ENCODE measurements at regions not wholly inside any gene's neighbourhood (a gene's known extent, or its start where the extent isn't known, plus 50 kb on each side); places are given as distances from the start of the nearest gene placed in this dataset.

DNA sequence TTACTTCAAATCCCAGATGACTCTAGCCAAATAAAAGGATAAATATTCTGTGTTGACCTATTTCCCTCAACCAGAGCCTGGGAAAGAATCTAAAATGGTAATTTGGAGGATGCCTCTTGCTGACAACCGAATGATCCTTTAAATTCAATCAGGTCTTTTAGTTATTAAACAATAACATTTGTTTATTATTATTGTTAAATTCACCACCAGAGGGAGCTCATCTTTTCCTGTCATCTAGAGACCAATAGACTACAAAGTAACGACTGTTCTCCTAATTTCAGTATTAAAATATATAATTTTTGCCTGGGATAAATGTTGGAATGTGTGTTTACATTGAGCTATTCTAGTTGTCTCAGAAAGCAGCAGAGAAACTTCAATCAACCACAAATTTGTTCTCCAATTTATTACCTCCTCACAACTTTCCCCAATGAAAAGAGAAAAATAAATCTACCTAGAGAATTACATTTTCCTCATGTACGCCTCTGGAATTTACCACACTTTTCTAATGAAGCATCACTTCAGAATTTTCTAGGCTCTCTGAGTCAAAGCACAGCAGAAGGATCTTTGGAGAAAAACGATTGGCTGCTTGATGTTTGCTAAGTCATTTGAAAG lies 142.7 kb downstream of the SCG2 start:
- H3K4me3 Mint-ChIP-seq: no peak overlapping the region
- H3K27me3 Mint-ChIP-seq (ENCODE audit: insufficient read depth): peaks cover 2% of the 10 kb centered on the region; the same call in 1 of the 2 replicates
- peaks cover 26% of the 10 kb centered on the region for H3K9me3 Mint-ChIP-seq
- no peak overlapping the region for H3K27ac Mint-ChIP-seq
- H3K4me1 Mint-ChIP-seq (ENCODE audit: low read depth): peaks cover 45% of the 10 kb centered on the region
- DNase-seq: peak; percentile 28
- H3K36me3 Mint-ChIP-seq (ENCODE audit: low read depth): peaks cover 23% of the 10 kb centered on the region
- TF ChIP-seq, protein P1, sequence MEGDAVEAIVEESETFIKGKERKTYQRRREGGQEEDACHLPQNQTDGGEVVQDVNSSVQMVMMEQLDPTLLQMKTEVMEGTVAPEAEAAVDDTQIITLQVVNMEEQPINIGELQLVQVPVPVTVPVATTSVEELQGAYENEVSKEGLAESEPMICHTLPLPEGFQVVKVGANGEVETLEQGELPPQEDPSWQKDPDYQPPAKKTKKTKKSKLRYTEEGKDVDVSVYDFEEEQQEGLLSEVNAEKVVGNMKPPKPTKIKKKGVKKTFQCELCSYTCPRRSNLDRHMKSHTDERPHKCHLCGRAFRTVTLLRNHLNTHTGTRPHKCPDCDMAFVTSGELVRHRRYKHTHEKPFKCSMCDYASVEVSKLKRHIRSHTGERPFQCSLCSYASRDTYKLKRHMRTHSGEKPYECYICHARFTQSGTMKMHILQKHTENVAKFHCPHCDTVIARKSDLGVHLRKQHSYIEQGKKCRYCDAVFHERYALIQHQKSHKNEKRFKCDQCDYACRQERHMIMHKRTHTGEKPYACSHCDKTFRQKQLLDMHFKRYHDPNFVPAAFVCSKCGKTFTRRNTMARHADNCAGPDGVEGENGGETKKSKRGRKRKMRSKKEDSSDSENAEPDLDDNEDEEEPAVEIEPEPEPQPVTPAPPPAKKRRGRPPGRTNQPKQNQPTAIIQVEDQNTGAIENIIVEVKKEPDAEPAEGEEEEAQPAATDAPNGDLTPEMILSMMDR (IDR thresholded peaks at IDR 0.05): peak; percentile 86

DNA sequence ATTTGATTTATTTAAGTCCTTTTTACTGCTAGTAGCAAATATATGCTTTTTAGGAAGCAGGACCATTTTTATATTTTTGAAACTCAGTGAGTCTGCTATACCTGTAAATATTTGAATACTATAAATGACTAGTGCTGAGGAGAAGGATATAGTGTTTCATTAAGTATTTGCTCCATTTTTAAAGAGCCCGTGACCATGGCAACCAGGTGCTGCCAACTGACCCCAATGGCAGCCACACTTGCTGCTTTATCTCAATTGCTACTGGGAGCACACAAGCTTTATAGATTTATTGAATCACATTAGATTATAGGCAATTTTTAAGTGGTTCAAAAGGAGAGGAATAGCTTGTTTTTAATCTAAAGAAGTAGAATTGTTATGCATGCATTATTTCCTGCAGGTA lies 142.0 kb downstream of the SCG2 start:
- TF ChIP-seq, protein P1 (IDR thresholded peaks at IDR 0.05): no peak
- peaks cover 29% of the 10 kb centered on the region for H3K36me3 Mint-ChIP-seq (ENCODE audit: low read depth)
- H3K4me1 Mint-ChIP-seq (ENCODE audit: low read depth): peaks cover 53% of the 10 kb centered on the region
- H3K27ac Mint-ChIP-seq: peak overlapping the region; percentile 85; the same call in 1 of the 2 replicates
- peak overlapping the region; percentile 54; the same call in 1 of the 2 replicates for H3K4me3 Mint-ChIP-seq
- H3K9me3 Mint-ChIP-seq: peaks cover 31% of the 10 kb centered on the region
- no peak for DNase-seq
- peaks cover 2% of the 10 kb centered on the region; the same call in 1 of the 2 replicates for H3K27me3 Mint-ChIP-seq (ENCODE audit: insufficient read depth)

DNA sequence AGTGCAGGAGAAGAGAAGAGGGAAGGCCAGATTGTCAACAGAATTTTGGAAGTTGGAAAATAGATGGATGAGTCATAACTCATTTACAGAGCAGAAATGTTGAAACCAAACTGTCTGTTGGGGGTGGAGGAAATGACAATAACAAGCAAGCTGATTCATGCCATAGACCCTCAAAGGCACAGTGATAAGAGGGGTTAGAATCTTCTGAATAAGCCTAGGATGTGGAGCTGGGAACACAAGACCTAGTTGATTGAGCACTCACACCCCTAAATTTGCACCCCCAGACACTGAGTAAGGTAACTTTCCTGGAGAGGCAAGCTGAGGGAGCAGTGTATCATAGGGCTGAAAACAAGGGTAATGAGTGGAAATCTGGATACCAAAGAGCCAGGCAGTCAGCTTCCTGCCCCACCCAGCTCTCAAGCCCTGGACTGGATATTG lies 141.4 kb downstream of the SCG2 start:
- DNase-seq: peak; percentile 68
- H3K36me3 Mint-ChIP-seq (ENCODE audit: low read depth): peaks cover 32% of the 10 kb centered on the region
- TF ChIP-seq, protein P1 (IDR thresholded peaks at IDR 0.05): no peak
- H3K27ac Mint-ChIP-seq: peak overlapping the region; percentile 85
- H3K9me3 Mint-ChIP-seq: peaks cover 34% of the 10 kb centered on the region
- H3K4me3 Mint-ChIP-seq: peak overlapping the region; percentile 54; the same call in 1 of the 2 replicates
- peaks cover 2% of the 10 kb centered on the region; the same call in 1 of the 2 replicates for H3K27me3 Mint-ChIP-seq (ENCODE audit: insufficient read depth)
- peaks cover 59% of the 10 kb centered on the region for H3K4me1 Mint-ChIP-seq (ENCODE audit: low read depth)

DNA sequence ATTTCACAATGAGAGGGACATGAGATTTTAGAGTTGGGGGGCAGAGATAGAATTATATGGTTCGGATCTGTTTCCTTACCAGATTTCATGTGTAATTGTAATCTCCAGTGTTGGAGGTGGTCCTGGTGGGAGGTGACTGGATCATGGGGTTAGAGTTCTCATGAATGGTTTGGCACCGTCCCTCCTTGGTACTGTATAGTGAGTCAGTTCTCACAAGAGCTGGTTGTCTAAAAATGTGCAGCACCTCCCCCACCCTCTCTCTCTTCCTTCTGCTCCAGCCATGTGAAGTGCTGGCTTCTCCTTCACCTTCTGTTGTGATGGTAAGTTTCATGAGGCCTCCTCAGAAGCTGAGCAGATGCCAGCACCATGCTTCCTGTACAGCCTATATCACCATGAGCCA lies 138.1 kb downstream of the SCG2 start:
- H3K4me1 Mint-ChIP-seq (ENCODE audit: low read depth): peaks cover 85% of the 10 kb centered on the region
- no peak overlapping the region for H3K4me3 Mint-ChIP-seq
- no peak for DNase-seq
- H3K27ac Mint-ChIP-seq: no peak overlapping the region
- H3K27me3 Mint-ChIP-seq (ENCODE audit: insufficient read depth): peaks cover 2% of the 10 kb centered on the region; the same call in 1 of the 2 replicates
- H3K9me3 Mint-ChIP-seq: peaks cover 38% of the 10 kb centered on the region
- peaks cover 36% of the 10 kb centered on the region for H3K36me3 Mint-ChIP-seq (ENCODE audit: low read depth)
- TF ChIP-seq, protein P1 (IDR thresholded peaks at IDR 0.05): no peak

DNA sequence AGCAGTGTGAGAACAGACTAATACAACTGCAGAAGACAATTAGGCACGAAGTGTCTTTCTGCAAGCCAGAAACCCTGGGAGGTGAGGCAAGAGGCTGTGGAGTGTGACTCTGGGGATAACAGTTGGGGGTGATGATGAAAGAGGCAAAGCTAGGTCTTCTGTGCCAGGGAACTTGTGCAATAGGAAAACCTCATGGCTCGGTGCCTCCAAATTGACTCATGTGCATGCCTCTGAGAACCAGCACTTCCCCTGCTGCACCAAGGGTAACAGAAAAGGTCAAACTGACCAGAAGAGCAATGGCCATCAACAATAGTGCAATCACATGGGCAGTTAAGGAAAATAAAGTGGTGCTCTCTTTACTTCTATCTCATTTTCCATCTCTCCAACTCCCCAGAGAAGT lies 136.4 kb downstream of the SCG2 start:
- Mint-ChIP-seq H3K27ac (peak overlapping the region; percentile 90), H3K4me1 (ENCODE audit: low read depth) (peaks cover 85% of the 10 kb centered on the region), H3K27me3 (ENCODE audit: insufficient read depth) (peaks cover 2% of the 10 kb centered on the region; the same call in 1 of the 2 replicates), H3K9me3 (peaks cover 39% of the 10 kb centered on the region), H3K36me3 (ENCODE audit: low read depth) (peaks cover 40% of the 10 kb centered on the region), H3K4me3 (0 out of 2 replicates have a peak overlapping the region, but pooled peaks have one; percentile 33)
- TF ChIP-seq, protein P1 (IDR thresholded peaks at IDR 0.05): no peak
- peak; percentile 93 for DNase-seq

Data from HFFc6 (cell line).